ENCODE measurements at regions not wholly inside any gene's neighbourhood (a gene's known extent, or its start where the extent isn't known, plus 50 kb on each side); places are given as distances from the start of the nearest gene placed in this dataset.

DNA sequence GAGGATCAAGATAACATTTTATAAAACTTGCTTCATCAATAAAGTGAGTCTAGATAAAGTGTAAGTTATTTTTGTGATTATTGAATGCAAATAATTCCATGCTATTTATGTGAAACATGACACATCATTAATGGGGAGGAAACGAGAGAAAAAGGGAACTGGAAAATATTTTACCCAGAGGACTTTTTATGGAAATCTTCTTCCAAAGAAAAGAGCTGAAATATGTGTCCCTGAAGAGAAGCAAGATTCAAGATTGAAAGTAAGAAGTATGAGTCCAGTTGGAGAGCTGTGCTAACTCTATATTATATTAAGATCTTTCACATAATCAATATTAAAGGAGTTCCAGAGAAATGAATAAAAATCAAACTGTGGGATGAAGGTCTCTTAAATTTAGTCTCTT lies 1361.8 kb downstream of the GATA3 start:
- Histone ChIP-seq H3K4me2 (ENCODE audit: unreplicated experiment) (no peak overlapping the region), H2AFZ (no peak overlapping the region), H3K4me1 (ENCODE audit: insufficient read depth) (no peaks in the 10 kb centered on the region), H3K9me2 (ENCODE audit: insufficient read depth) (no peaks in the 10 kb centered on the region), H3F3A (ENCODE audit: insufficient read depth) (no peaks in the 10 kb centered on the region), H3K79me2 (ENCODE audit: insufficient read depth) (no peaks in the 10 kb centered on the region), H3K27ac (no peak overlapping the region), H3K36me3 (ENCODE audit: low read depth) (no peaks in the 10 kb centered on the region), H3K4me3 (no peak overlapping the region), H3K9me3 (ENCODE audit: low read depth) (no peaks in the 10 kb centered on the region), H3K27me3 (replicated peaks; ENCODE audit: insufficient read depth) (no peaks in the 10 kb centered on the region), H4K20me1 (ENCODE audit: insufficient read depth) (no peaks in the 10 kb centered on the region), H3K9ac (no peak overlapping the region)
- no peak for DNase-seq
- in situ Hi-C loops (cut with MboI): no loop called here
- WGBS, 2 experiments (ENCODE audit: low coverage in 1 of 2, low lambda C conversion rate in 2 of 2, missing lambda C conversion rate in 2 of 2): 0 to 4% methylated on average over 1 of the region's 1 CpG
- TF ChIP-seq EZH2 (IDR thresholded peaks at IDR 0.05; ENCODE audit: insufficient read depth, poor library complexity, severe bottlenecking) (no peak), EZH2phosphoT487 (IDR thresholded peaks at IDR 0.05; ENCODE audit: insufficient read depth, low read depth) (no peak)

- TF ChIP-seq EZH2phosphoT487 (IDR thresholded peaks at IDR 0.05; ENCODE audit: insufficient read depth, low read depth) (no peak), EZH2 (IDR thresholded peaks at IDR 0.05; ENCODE audit: insufficient read depth, poor library complexity, severe bottlenecking) (no peak)
- Histone ChIP-seq H3K9me3 (ENCODE audit: low read depth) (no peaks in the 10 kb centered on the region), H3F3A (ENCODE audit: insufficient read depth) (no peaks in the 10 kb centered on the region), H3K4me1 (ENCODE audit: insufficient read depth) (no peaks in the 10 kb centered on the region), H3K27me3 (replicated peaks; ENCODE audit: insufficient read depth) (no peaks in the 10 kb centered on the region), H3K27ac (no peak overlapping the region), H2AFZ (no peak overlapping the region), H4K20me1 (ENCODE audit: insufficient read depth) (no peaks in the 10 kb centered on the region), H3K36me3 (ENCODE audit: low read depth) (no peaks in the 10 kb centered on the region), H3K79me2 (ENCODE audit: insufficient read depth) (no peaks in the 10 kb centered on the region), H3K4me3 (no peak overlapping the region), H3K9ac (no peak overlapping the region), H3K4me2 (ENCODE audit: unreplicated experiment) (no peak overlapping the region), H3K9me2 (ENCODE audit: insufficient read depth) (no peaks in the 10 kb centered on the region)
- in situ Hi-C loops (cut with MboI): no loop called here
- DNase-seq: no peak
Observed at GRCh38 chr10:9419757-9420156, 1365.3 kb downstream of the GATA3 start.

- Histone ChIP-seq H3K27ac (no peak overlapping the region), H3F3A (ENCODE audit: insufficient read depth) (no peaks in the 10 kb centered on the region), H3K4me3 (no peak overlapping the region), H3K9me3 (ENCODE audit: low read depth) (no peaks in the 10 kb centered on the region), H3K79me2 (ENCODE audit: insufficient read depth) (no peaks in the 10 kb centered on the region), H3K4me1 (ENCODE audit: insufficient read depth) (no peaks in the 10 kb centered on the region), H3K27me3 (replicated peaks; ENCODE audit: insufficient read depth) (no peaks in the 10 kb centered on the region), H3K9ac (no peak overlapping the region), H3K9me2 (ENCODE audit: insufficient read depth) (no peaks in the 10 kb centered on the region), H4K20me1 (ENCODE audit: insufficient read depth) (no peaks in the 10 kb centered on the region), H2AFZ (no peak overlapping the region), H3K4me2 (ENCODE audit: unreplicated experiment) (no peak overlapping the region), H3K36me3 (ENCODE audit: low read depth) (no peaks in the 10 kb centered on the region)
- in situ Hi-C loops (cut with MboI): no loop called here
- DNase-seq: no peak
- TF ChIP-seq EZH2 (IDR thresholded peaks at IDR 0.05; ENCODE audit: insufficient read depth, poor library complexity, severe bottlenecking): no peak
- no peak for TF ChIP-seq EZH2phosphoT487 (IDR thresholded peaks at IDR 0.05; ENCODE audit: insufficient read depth, low read depth)
Observed at GRCh38 chr10:9427209-9427608, 1372.7 kb downstream of the GATA3 start.

DNA sequence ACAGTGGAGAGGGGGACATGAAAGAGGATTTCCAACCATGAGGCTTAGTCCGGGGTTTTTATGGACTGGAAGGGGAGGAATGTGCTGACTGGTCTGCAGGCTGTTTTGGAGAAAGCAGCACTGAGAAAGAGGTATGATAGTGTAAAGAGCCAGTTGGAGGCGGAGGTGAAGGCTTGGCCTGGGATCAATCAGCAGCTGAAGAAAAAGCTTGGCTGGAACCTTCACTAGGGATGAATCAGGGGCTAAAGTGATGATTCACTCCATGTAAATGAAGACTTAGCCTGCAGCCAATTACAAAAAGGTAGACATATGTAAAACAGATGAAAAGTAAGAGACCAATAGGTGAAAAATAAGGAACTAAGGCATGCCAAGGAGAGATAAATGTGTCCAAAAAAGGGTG lies 1382.6 kb downstream of the GATA3 start:
- DNase-seq: peak; percentile 21
- no peaks in the 10 kb centered on the region for H3K79me2 ChIP-seq (ENCODE audit: insufficient read depth)
- no peak overlapping the region for H2AFZ ChIP-seq
- no peaks in the 10 kb centered on the region for H3K9me2 ChIP-seq (ENCODE audit: insufficient read depth)
- H3K27ac ChIP-seq: no peak overlapping the region
- no peaks in the 10 kb centered on the region for H3K4me1 ChIP-seq (ENCODE audit: insufficient read depth)
- no peak for TF ChIP-seq EZH2phosphoT487 (IDR thresholded peaks at IDR 0.05; ENCODE audit: insufficient read depth, low read depth)
- TF ChIP-seq EZH2 (IDR thresholded peaks at IDR 0.05; ENCODE audit: insufficient read depth, poor library complexity, severe bottlenecking): no peak
- H3K36me3 ChIP-seq (ENCODE audit: low read depth): no peaks in the 10 kb centered on the region
- no peaks in the 10 kb centered on the region for H4K20me1 ChIP-seq (ENCODE audit: insufficient read depth)
- in situ Hi-C loops (cut with MboI): no loop called here
- WGBS, 2 experiments (ENCODE audit: low coverage in 1 of 2, low lambda C conversion rate in 2 of 2, missing lambda C conversion rate in 2 of 2): 3 to 6% methylated on average over 2 of the region's 2 CpGs
- no peak overlapping the region for H3K4me2 ChIP-seq (ENCODE audit: unreplicated experiment)
- no peaks in the 10 kb centered on the region for H3K27me3 ChIP-seq (replicated peaks; ENCODE audit: insufficient read depth)
- no peak overlapping the region for H3K9ac ChIP-seq
- no peaks in the 10 kb centered on the region for H3F3A ChIP-seq (ENCODE audit: insufficient read depth)
- no peaks in the 10 kb centered on the region for H3K9me3 ChIP-seq (ENCODE audit: low read depth)
- no peak overlapping the region for H3K4me3 ChIP-seq

GRCh38 chr10:9443758-9444157 lies 1389.3 kb downstream of the GATA3 start:
- in situ Hi-C loops (cut with MboI): no loop called here
- Histone ChIP-seq H3K27me3 (replicated peaks; ENCODE audit: insufficient read depth) (no peaks in the 10 kb centered on the region), H4K20me1 (ENCODE audit: insufficient read depth) (no peaks in the 10 kb centered on the region), H3K4me3 (no peak overlapping the region), H3K9me2 (ENCODE audit: insufficient read depth) (no peaks in the 10 kb centered on the region), H3K9ac (no peak overlapping the region), H3K9me3 (ENCODE audit: low read depth) (no peaks in the 10 kb centered on the region), H3K79me2 (ENCODE audit: insufficient read depth) (no peaks in the 10 kb centered on the region), H3K36me3 (ENCODE audit: low read depth) (no peaks in the 10 kb centered on the region), H3K4me2 (ENCODE audit: unreplicated experiment) (no peak overlapping the region), H3F3A (ENCODE audit: insufficient read depth) (no peaks in the 10 kb centered on the region), H3K27ac (no peak overlapping the region), H3K4me1 (ENCODE audit: insufficient read depth) (no peaks in the 10 kb centered on the region), H2AFZ (no peak overlapping the region)
- no peak for DNase-seq
- 0% methylated on average over 1 of the region's 1 CpG for WGBS, 2 experiments (ENCODE audit: low coverage in 1 of 2, low lambda C conversion rate in 2 of 2, missing lambda C conversion rate in 2 of 2)
- TF ChIP-seq EZH2 (IDR thresholded peaks at IDR 0.05; ENCODE audit: insufficient read depth, poor library complexity, severe bottlenecking): no peak
- no peak for TF ChIP-seq EZH2phosphoT487 (IDR thresholded peaks at IDR 0.05; ENCODE audit: insufficient read depth, low read depth)
